Ammon's horn (tissue), 1 donor: ENCODE measurements at regions not wholly inside any gene's neighbourhood (a gene's known extent, or its start where the extent isn't known, plus 50 kb on each side); places are given as distances from the start of the nearest gene placed in this dataset.

ENCODE experiments used
- DNase-seq: peaks from one replicate; pipeline ENCODE4 v3.0.0-alpha.2; 2016; ENCODE audit warnings: low spot score

DNA sequence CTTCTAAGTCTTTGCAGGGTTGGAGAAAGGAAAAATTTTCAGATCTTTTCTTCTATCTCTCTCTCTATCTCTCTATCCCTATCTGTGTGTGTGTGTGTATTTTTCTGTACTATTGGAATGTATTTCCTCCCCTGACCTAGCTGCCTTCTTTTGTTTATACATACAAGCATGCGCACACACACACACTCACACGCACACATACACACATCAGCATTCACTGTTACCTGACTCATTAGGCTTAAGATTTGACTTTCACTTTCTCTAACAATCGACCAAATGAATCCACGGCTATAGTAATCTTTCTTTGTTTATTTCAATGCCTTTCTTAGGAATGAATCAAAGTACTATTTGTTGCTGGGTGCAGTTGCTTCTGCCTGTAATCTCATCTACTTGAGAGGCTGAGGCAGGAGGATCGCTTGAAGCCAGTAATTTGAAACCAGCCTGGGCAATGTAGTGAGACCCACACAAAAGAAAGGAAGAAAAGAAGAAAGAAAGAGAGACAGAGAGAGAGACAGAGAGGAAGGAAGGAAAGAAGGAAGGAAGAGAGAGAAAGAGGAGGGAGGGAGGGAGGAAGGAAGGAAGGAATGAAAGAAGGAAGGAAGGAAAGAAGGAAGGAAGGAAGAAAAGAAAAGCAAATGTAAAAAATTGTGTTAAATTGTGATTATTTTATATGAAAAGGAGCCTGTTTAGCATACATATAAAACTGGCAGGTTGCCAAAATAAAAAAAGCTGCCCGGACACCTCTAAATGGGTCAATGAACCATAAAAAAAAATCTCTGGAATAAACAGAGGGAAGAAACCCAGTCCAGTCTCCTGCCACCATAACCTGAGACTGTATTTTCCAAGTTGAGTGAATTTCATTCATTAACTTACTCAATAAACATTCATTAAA, 206.8 kb downstream of the ZNF326 start:
- DNase-seq, result no peak

- DNase-seq, result no peak
Observed at GRCh38 chr1:90200646-90201205, 205.8 kb downstream of the ZNF326 start.

- DNase-seq, result no peak
Observed at GRCh38 chr1:90198616-90199332, 203.9 kb downstream of the ZNF326 start.

DNA sequence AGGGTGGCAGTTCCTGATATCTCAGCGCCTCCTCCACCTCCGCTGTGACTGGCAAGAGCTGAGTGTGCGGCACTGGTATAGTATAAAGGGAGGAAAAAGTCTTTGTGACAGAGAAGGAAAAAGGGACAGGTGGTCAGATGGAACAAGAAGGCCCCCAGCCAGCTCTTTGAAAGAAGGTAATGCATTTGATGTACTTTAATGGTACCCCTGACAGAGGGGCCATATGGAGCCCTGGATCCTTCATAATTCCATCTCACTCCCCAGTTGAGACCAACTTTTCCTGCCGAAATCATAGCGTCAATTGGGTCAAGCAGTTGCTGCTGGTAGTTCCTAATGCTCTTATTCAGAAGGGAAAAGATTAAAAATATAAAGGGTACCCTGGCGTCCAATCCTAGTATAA, 198.2 kb downstream of the ZNF326 start:
- no peak for DNase-seq

- DNase-seq, result no peak
Observed at GRCh38 chr1:90192408-90192807, 197.5 kb downstream of the ZNF326 start.

GRCh38 chr1:90190523-90190922, 195.6 kb downstream of the ZNF326 start:
- DNase-seq, result no peak

- DNase-seq, result no peak
Observed at GRCh38 chr1:90189889-90190288, 195.0 kb downstream of the ZNF326 start.

- no peak for DNase-seq
Observed at GRCh38 chr1:90187323-90187585, 192.3 kb downstream of the ZNF326 start.

- no peak for DNase-seq
Observed at GRCh38 chr1:90186506-90187322, 191.8 kb downstream of the ZNF326 start.

- DNase-seq, result no peak
Observed at GRCh38 chr1:90176530-90176929, 181.6 kb downstream of the ZNF326 start.

DNA sequence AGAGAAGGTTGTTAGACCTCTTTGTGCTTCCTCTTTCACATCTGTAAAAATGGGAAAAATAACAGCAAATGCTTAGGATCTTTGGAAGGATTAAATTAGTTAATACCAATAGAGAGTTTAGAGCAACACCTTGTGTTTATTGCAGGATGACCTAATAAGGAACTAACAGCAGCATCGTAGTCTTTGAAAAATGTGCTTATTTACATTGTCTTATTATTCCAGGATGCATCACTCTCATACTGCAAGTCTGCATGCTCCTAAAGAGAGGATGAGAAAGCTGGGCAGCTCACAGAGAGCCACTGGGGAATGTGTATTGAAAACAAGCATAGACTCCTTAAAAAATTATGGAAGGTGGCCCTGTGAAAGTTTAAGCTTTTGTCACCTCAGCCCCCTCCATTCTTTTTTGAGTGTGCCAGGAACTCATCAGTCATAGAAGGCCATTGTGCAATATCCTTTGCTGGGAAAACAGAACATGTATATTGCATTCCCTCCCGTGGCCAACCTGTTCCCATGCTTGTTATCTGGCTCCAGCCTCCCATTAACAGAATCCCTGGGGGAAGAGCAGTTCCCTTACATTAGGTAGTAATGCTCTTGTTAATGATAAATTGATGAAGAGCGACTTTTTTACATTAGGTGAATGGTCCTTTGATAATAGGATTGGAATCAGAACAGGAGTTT, 180.7 kb downstream of the ZNF326 start:
- DNase-seq, result no peak

- DNase-seq, result no peak
Observed at GRCh38 chr1:90174246-90174645, 179.3 kb downstream of the ZNF326 start.

DNA sequence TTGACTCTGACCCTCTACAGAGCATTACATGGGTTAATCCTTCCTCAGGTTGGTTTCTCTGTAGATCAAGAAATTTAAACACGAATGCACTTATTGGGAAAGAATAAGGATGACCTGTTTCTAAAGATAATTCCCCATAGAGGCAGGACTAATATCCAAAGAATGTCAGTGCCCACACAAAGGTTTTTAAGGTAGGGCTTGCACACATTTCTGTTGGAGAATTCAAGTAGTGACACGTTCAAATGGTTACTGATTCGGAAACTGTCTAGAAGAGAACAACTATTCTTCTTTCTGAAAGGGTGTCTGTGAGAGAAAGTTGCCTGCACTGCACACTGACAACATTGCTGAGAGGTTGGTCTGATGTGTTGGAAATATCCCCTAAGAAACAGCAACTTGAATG, 167.3 kb downstream of the ZNF326 start:
- DNase-seq, result no peak

DNA sequence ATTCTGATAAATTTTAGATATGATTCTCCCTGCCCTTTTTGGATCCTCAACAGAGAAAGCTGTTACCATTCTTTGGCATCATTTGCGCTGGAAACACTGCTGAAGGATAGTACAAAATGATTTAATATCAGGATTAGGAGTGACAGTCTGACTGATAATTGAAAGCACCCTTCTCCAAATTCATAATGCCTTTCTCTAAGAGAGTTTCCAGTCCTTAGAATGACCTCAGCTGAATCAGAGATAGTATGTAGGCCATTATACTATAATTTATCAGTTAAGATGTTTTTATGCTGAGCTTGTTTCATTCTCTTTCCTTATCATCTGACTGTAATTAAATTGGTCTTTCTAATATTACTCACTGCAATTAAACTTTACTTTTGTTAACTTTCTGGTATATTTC, 166.7 kb downstream of the ZNF326 start:
- DNase-seq, result no peak

DNA sequence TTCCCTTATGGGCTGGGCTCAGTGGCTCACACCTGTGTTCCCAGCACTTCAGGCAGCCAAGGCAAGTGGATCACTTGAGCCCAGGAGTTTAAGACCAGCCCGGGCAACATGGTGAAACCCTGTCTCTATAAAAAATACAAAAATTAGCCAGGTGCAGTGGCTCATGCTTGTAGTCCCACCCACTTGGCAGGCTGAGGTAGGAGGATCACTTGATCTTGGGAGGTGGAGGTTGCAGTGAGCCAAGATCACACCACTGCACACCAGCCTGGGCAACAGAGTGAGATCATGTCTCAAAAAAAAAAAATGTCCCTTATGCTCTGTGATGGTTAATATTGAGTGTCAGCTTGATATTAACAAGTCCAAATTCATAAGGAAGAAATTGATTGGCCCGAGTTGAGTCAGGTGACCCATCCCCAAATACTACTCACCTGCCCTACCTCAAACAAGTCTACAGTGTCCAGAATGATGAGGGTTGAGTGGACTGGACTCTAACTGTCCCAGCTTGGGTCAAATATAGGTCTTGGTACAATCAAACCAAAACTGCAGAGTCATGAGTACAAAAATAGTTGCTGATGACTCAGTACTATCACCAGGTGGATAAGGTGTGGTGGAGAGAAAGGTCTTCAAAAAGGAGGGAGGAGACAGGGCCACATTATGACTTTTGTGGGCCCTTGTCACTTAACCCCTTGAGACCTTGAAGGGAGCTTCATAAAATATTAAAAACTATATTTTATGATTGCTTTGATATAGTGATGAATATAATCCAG, 161.0 kb downstream of the ZNF326 start:
- no peak for DNase-seq

GRCh38 chr1:90154711-90155110, 159.8 kb downstream of the ZNF326 start:
- no peak for DNase-seq

DNA sequence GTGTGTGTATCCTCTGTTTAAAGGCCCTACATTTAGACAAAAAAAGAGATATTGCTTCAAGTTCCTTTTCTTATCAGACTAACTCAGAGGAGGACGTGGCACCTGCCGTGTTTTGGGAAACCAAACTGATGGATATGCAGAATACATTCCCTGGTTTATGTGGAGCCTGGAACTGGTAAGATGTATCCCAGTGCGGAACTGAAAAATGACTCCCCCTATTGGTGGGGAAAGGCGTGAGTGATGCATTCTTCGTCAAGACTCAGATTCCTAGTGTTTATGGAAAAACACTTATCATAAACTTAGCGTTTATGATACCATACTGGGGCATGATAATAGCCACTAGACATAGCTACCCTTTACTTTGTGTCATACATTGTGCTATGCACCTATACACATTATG, 154.2 kb downstream of the ZNF326 start:
- DNase-seq, result no peak

DNA sequence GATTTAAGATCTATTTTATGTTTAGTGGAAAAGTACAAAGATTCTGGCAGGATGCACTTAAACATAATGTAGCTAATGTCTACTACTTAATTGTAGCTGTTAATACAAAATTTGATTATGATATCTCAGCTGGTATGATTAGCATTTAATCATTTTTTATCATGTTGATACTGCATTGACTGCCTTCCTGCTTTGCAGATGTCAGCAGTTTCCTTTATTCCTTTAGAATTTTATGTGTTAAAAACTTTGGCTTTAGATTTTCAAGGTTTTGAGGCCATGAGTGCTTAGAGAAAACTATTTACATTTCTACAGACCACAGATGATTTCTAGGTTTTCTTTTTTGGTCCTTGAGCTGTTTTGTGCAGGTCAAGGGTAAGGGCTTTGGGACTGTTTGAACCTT, 152.2 kb downstream of the ZNF326 start:
- no peak for DNase-seq

DNA sequence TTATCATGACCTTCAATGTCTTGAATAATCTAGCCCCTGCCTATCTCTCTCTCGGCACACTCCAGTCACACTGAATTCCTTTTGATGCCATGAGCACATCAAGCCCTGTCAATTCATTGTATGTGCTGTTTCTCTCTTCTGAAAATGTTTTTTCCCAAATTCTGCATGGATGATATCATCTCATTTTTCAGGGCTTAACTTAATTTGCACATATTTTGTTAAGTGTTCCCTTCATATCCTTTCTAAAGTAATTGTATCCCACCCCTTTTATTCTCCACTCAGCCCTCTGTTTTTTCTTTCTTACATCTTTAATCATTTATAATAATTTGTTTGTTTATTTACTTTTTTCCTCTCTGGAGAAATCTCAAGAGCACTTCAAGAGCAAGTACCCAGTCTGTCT, 149.9 kb downstream of the ZNF326 start:
- no peak for DNase-seq

- DNase-seq, result no peak
Observed at GRCh38 chr1:90143591-90143990, 148.7 kb downstream of the ZNF326 start.

- no peak for DNase-seq
Observed at GRCh38 chr1:90142697-90143096, 147.8 kb downstream of the ZNF326 start.
